Kidney epithelial cell (primary cell): ENCODE measurements at regions not wholly inside any gene's neighbourhood (a gene's known extent, or its start where the extent isn't known, plus 50 kb on each side); places are given as distances from the start of the nearest gene placed in this dataset.
"Not testable (repeated sequence)": the region's sequence is repeated elsewhere in the genome, so short reads cannot be mapped to it uniquely, and the experiment has no call there.

ENCODE experiments used
- DNase-seq: peaks from one replicate; pipeline ENCODE4 v3.0.0-alpha.2; 2010; ENCODE audit warnings: low read depth
- H3K27me3 ChIP-seq: 2 replicates; pipeline ENCODE4 v1.6.0; 2011; ENCODE audit warnings: low read length; ENCODE audit not compliant: control insufficient read depth, insufficient read depth
- H3K36me3 ChIP-seq: 2 replicates; pipeline ENCODE4 v1.5.1; 2011; ENCODE audit warnings: low read length; ENCODE audit not compliant: control insufficient read depth, insufficient read depth
- H3K4me3 ChIP-seq: 2 replicates; pipeline ENCODE4 v1.5.1; 2011; ENCODE audit warnings: low read depth, mild to moderate bottlenecking, control low read depth, low read length
- TF ChIP-seq, protein P1 (sequence below): IDR thresholded peaks from 2 replicates; pipeline ENCODE4 v1.5.1; 2011; ENCODE audit warnings: mild to moderate bottlenecking, moderate library complexity, low read length, control low read depth, inconsistent platforms; ENCODE audit not compliant: insufficient read depth, poor library complexity, severe bottlenecking

DNA sequence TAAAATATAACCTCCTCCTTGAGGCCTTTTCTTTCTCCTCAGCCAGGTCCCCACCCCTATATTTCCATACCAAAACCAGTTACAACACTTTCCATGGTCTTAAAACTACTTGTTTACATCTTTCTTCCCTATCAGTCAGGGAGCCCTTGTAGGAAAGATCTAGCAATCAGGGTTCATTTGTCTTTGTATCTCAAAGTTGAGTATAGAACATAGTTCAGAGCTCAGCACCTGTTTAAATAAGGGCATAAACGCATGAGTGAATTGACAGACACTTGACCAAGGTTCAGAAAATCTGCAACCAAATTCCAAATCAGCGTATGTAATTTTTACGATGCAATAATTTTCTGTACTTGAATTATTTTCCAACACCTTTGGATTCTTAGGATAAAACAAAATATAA, 352.2 kb upstream of the MAGEB16 start:
- Histone ChIP-seq H3K36me3 (no peaks in the 10 kb centered on the region), H3K27me3 (no peaks in the 10 kb centered on the region), H3K4me3 (no peak overlapping the region)
- TF ChIP-seq, protein P1, sequence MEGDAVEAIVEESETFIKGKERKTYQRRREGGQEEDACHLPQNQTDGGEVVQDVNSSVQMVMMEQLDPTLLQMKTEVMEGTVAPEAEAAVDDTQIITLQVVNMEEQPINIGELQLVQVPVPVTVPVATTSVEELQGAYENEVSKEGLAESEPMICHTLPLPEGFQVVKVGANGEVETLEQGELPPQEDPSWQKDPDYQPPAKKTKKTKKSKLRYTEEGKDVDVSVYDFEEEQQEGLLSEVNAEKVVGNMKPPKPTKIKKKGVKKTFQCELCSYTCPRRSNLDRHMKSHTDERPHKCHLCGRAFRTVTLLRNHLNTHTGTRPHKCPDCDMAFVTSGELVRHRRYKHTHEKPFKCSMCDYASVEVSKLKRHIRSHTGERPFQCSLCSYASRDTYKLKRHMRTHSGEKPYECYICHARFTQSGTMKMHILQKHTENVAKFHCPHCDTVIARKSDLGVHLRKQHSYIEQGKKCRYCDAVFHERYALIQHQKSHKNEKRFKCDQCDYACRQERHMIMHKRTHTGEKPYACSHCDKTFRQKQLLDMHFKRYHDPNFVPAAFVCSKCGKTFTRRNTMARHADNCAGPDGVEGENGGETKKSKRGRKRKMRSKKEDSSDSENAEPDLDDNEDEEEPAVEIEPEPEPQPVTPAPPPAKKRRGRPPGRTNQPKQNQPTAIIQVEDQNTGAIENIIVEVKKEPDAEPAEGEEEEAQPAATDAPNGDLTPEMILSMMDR = no peak
- no peak for DNase-seq

DNA sequence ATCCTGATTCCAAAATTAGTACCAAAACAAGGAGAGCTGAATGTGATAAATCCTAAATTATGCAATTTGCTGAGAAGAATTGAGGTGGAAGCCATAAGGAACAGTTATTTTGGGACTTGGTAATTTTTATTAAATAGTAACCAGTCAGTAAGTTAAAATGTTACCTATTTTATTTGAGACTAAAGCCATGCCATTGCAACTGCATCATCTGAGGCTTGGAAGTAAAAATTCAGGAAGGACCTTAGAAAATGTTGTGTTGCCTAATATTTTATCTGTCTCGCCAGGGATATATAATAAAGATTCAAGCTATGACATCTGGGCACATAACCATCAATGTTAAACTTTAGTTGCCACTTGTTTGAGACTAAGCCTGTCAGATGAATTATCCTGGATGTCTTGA, 341.3 kb upstream of the MAGEB16 start:
- H3K27me3 ChIP-seq = no peaks in the 10 kb centered on the region
- DNase-seq = no peak
- no peaks in the 10 kb centered on the region for H3K36me3 ChIP-seq
- TF ChIP-seq, protein P1 = no peak
- H3K4me3 ChIP-seq = no peak overlapping the region

DNA sequence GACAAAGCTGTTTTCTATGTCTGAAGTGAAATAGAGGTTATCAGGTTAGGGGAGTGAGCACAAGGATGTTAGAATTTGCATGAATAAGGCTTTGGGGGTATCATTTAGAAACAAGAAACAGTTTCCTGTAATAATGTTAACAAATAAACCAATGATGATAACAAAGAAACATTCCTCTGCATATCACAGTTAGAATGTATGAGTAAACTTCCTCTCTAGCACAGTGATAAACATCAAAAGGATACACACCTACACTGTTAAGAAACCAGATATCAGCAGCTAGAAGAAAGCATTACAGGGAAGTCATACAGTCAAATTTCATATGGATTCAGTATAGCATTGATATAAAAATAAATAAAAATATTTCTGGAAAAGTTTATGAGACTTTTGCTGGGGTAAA, 340.0 kb upstream of the MAGEB16 start:
- no peaks in the 10 kb centered on the region for H3K36me3 ChIP-seq
- H3K27me3 ChIP-seq = no peaks in the 10 kb centered on the region
- DNase-seq = no peak
- no peak overlapping the region for H3K4me3 ChIP-seq
- TF ChIP-seq, protein P1 = no peak

DNA sequence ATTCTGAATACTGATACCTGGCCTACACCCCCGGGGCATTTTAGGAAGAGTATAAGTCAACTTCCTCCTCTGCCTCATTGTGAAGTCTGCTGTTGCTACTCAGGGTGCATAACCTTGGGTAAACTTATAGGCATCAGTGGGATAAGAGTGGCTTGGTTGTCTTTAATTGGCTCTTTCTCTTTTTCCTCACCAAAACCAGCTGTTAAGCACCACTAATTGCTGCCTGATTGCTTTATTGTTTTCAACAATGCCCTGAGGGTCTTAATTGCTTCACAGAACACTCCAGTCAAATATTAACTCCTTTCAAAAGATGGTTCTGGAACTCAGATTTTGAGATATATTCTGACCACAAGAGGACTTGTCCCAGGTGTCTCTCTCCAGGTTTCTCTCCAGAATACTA, 337.0 kb upstream of the MAGEB16 start:
- Histone ChIP-seq H3K4me3 (no peak overlapping the region), H3K27me3 (no peaks in the 10 kb centered on the region), H3K36me3 (no peaks in the 10 kb centered on the region)
- TF ChIP-seq, protein P1 = no peak
- DNase-seq = no peak

DNA sequence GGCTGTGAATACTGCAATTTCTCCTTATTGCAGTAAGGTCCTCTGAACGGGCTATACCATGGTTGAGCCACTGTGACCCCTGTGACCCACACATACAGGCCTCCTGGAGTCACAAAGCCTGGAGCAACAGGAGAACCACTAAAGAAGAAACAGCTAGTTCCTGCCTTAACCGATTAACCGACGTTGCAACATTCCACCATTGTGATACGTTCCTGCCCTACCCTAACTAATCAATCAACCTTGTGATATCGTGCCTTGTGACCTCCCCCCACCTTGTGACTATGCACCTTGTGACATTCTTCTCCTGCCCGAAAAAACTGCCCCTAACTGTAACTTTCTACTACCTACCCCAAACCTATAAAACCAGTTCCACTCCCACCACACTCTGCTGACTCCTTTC, 301.5 kb upstream of the MAGEB16 start:
- not testable (repeated sequence) for DNase-seq, H3K36me3 ChIP-seq, H3K4me3 ChIP-seq, H3K27me3 ChIP-seq

DNA sequence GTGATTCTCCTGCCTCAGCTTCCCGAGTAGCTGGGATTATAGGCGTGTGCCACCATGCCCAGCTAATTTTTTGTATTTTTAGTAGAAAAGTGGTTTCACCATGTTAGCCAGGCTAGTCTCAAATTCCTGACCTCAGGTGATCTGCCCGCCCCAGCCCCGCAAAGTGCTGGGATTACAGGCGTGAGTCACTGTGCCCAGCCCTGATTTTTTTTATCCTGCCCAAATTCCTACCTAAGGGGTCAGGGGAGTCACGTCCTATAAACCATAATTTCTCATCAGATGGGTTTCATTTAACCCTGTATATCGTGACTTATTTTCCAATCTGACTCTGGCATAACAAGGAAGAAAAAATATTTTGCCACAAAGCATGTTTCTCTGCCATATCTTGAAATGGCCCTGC, 300.7 kb upstream of the MAGEB16 start:
- not testable (repeated sequence) for DNase-seq, H3K4me3 ChIP-seq, H3K36me3 ChIP-seq

DNA sequence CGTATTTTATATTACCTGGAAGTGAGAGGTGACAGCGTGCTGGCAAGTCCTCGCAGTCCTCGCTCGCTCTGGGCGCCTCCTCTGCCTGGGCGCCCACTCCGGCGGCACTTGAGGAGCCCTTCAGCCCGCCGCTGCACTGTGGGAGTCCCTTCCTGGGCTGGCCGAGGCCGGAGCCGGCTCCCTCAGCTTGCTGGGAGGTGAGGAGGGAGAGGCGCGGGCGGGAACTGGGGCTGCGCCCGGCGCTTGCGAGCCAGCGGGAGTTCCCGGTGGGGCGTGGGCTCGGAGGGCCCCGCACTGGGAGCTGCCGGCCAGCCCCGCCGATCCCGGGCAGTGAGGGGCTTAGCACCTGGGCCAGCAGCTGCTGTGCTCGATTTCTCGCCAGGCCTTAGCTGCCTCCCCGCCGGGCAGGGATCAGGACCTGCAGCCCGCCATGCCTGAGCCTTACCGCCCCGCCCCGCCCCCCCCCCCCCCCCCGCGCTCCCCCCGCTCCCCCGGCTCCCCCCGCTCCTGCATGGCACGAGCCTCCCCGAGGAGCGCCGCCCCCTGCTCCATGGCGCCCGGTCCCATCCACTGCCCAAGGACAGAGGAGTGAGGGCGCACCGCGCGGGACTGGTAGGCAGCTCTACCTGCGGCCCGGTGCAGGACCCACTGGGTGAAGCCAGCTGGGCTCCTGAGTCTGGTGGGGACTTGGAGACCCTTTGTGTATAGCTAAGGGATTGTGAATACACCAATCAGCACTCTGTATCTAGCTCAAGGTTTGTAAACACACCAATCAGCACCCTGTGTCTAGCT, 298.9 kb upstream of the MAGEB16 start:
- DNase-seq = no peak
- TF ChIP-seq, protein P1 = no peak
- Histone ChIP-seq H3K27me3 (no peaks in the 10 kb centered on the region), H3K36me3 (no peaks in the 10 kb centered on the region), H3K4me3 (no peak overlapping the region)

More for the DNA sequence above, 300.7 kb upstream of the MAGEB16 start:
- not testable (repeated sequence) for H3K27me3 ChIP-seq
